HG03066 (cell line): ENCODE measurements at regions not wholly inside any gene's neighbourhood (a gene's known extent, or its start where the extent isn't known, plus 50 kb on each side); places are given as distances from the start of the nearest gene placed in this dataset.

ENCODE experiments used
- ATAC-seq: cut with Tn5 transposase; IDR thresholded peaks from one replicate; pipeline ENCODE4 v1.9.1; 2021; ENCODE audit warnings: low read depth; ENCODE audit not compliant: unreplicated experiment

DNA sequence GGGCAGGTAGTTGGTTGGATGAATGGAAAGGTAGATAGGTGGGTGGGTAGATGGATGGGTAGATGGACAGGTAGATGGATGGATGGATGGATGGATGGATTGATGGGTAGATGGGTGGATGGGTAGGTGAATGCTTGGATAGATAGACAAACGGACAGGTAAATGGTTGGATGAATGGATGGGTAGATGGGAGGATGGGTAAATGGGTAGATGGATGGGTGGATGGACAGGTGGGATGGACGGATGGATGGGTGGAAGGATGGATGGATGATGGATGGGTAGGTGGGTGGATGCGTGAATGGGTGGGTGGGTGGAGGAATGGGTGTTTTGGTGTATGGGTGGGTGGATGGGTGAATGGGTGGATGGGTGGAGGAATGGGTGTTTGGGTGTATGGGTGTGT, 50.1 kb upstream of the ASAP2 start:
- no peak for ATAC-seq

DNA sequence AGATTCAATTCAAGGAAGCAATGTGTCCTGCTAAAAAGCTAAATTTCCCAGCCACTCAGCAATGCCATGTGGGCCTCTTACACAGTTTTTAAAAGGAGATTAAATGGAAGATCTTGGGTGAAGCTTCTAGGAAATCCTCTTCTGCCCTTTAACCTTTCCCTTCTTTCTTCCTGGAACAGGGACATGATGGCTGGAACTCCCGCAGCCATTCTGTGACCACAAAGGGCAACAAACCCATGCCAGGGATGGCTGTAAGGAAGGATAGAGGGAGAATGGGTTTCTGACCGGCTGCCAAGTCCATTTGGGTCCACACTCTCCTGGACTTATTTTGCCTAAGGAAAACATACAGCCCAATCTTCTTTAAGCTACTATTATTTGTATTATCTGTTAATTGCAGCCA, 52.6 kb upstream of the ASAP2 start:
- no peak for ATAC-seq

DNA sequence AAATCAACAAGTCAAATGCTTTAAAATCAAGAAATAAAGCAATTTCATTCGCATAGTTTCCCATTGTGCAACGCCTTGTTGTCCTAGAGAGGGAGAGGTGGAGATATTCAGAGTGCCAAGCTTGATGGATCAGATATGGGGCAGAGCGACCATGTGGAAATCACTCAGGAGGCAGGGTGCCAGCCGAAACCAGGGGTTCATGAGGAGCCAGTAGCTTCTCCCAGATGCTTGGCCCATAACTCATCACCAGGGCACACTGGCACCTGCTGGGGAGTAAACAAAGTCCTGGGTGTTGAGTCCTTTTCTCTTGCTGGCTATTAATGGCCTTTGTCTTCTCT, 53.0 kb upstream of the ASAP2 start:
- no peak for ATAC-seq

DNA sequence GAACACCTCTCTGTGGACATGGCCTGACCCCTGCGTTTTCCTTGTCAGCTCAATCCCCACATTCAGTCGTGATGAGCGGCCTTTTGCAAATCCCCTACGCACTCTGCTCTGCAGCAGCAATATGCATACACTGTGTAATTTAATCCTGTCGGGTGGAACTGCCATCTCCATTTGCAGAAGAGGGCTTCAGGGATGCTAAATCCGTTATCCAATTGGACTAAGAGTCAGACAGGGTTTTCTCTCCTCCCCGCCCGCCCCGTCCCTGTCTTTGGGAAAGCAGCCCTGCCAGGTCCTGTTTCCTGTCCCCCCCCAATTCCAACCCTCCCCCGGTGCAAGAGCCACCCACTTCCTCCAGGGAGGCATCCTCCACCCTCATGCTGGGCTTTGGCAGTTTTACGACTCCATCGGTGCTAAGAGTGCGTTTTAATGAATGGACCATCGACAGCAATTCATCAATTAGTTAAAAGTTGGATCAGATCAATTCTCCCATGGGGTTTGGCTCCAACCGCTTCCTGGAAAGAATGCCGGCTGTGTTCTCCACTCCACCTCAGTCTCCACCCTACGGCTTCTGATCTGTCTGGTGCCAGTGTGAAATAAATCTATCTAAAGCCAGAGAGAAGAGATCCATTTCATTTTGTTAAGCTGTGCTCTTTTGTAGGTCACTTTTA, 53.5 kb upstream of the ASAP2 start:
- ATAC-seq: no peak

DNA sequence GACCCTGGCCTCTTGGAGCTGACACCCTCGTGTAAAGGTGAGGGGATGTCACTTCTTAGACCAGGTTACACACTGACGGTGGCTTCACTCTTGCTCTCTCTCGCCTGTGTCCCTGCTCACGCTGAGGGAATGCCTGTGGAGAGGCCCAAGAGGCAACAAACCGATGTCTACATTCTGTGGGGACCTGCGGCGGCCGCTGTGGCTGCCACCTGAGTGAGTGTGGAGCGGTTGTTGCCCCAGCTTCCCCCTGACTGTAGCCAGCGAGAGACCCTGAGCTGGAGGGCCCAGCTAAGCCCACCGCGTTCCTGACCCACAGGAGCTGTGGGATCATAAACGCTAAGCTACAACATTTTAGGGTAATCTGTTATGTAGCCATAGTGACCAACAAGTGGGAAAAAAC, 55.7 kb upstream of the ASAP2 start:
- ATAC-seq: no peak

DNA sequence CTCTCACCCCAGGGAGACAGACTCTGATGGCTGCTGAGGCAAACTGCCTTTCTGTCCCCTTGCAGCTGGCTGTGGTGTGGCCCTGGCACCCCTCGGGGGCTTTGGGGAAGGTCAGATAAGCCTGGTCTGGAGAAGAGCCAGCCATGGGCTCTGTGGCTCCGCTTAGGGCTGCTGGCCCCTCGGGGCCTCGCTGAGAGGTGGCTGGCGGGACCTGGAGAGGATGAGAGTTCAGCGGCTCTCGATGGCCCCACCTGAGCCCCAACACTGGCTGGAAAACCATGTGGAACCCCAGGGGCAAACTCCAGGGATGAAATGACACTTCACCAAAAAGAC, 56.1 kb upstream of the ASAP2 start:
- ATAC-seq: no peak

DNA sequence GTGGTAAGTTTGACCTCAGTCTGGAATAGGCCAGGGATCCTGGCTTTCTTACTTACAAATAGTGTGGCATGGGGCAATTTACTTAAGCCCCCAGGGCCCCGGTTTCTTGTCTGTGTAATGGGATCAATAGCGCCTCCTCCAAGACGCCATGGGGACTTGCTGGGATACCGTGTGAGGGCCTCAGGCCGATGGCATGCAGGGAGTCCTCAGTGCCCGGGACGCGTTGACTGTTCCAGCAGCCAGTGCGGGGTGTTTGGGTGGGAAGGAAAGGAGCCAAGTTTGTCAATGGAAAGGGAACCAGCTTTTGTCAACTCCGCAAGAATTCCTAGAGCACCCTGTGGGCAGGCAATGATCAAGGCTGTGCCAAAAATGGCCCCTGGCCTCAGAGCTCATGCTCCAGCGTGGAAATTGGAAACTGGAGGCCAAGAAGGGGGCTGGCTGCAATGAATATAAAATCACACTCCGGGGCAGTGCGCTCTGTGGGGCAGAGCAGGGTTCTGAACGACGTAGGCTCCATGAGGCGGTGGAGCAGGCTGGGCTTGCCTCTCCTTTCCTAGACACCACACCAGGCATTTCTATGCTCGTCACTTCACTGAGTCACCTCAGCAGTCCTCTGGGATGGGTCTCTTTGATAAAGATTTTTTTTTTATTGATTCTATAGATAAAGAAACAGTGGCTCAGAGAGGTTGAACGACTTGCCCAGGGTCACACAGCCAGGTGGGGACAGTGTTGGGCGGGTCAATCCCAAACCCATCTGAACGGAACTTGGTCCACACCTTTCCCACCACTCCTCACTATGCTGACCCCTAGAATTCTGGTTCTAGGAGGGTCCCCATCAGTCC, 56.7 kb upstream of the ASAP2 start:
- ATAC-seq: no peak

DNA sequence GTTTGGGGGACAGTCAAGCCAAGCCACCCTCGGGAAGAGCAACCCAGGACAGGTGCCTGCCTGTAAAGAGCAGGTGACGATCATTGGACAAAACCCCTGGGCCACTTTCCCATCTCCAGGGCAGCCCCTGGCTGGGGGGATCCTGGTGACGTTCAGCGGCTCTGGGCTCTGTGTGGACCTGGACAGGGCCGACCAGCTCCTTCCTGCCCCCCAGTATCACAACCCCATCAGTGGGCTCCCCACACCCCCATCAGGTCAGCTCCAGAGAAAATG, 57.3 kb upstream of the ASAP2 start:
- no peak for ATAC-seq

DNA sequence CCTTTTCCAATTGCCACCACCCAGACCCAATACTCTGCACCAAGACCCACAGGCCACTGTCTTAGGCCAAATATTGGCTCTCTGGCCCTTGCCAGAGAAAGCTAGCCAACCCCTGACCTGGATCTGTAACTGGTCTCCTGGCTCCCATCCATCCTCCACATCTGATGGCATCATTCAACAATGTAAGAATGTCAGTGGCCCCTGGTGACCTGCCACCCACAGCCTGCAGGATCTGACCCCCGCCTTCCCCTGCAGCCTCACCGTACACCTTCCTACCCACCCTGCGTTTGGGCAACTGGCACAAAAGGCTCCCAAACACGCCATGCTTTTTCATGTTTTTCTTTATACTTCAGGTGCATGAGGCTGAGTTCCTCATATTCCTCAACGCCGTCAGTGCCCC, 60.0 kb upstream of the ASAP2 start:
- no peak for ATAC-seq

DNA sequence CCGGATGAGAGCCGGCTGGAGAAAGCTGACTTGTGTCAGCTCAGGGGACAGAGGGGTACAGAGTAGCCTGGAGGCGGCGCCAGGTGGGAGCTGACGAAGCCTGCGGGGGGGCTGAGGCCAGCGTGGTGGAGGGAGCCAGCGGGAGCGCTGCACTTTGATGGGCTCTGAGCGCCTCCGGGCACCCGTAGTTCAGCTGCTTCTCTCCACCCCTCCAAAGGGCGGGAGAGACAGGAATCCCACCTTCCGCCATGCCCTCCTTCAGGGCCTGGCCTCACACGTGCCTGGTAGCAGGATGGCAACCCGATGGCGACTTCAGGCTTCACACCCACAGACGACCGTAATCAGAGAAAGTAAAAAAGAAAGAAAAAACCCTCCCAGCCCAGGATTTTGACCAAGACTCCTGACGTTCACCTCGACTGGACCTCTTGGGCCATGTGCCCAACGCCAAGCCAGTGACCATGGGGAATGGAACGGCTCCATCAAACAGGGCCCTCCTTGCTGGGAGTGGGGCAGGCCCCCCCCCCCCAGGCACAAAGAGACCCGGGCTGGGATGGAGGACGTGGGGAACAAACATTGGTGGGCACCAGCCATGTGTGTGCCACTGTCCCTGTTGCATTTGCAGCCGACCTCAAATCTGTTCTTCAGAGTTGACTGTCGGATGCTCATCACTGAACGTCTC, 60.7 kb upstream of the ASAP2 start:
- ATAC-seq: no peak

DNA sequence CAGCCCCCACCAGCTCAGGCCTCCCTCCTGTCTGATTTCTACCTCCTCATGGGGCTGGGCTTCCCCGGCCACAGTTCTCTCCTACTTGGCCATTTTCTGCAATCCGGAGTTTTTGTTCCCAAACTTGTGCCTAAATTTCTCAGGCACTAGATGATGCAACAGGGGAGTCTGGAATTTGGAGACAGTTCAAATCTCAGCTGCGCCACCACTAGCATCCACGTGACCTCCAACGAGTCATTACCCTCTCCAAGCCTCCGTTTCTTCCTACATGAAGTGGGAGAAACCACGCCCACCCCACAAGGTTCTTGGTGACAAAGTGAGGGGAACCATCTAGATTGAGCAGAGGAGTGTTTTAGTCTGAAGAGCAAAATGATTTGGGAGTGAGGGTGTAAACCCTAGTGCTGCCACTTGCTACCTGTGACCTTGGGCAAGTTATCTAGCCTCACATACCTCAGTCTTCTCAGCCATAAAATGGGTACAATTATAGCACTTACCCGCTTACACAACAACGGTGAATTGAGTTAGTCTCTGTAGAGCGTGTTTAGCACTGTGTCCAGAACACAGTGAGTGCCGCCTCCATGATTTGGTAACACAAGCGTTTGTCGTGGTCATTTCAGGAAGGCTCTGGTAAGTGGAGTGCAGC, 61.4 kb upstream of the ASAP2 start:
- ATAC-seq: no peak

DNA sequence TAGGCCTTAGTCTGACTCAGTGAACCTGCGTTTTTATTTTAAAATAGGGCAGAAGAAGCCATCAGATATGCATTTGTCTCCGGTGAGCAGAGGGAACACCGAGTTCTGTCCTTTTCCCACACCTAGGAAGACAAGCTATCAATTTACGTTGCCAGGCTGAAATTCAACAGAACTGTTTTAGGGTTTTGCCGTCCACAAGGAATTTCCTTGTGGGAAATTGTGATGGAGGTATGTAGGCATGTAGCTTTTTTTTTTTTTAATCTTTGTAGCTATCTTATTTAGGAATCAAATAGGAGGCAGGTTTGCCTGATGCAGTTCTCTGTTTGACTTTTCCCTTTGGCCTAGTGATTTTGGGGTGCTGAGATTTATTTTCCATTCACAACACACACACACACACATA, 62.0 kb upstream of the ASAP2 start:
- ATAC-seq: no peak

DNA sequence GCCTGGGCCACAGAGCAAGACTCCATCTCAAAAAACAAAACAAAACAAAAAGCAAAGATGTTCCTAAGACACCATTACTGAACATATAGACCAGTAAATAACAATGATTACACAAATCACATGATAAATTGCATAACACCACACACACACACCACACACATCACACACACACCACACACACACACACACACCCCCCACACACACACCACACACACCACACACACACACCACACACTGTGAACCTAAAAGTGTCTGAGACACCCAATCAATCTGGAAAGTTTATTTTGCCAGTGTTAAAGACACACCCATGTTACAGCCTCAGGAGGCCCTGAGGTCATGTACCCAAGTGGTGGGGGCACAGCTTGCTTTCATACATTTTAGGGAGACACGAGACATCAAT, 62.6 kb upstream of the ASAP2 start:
- no peak for ATAC-seq

DNA sequence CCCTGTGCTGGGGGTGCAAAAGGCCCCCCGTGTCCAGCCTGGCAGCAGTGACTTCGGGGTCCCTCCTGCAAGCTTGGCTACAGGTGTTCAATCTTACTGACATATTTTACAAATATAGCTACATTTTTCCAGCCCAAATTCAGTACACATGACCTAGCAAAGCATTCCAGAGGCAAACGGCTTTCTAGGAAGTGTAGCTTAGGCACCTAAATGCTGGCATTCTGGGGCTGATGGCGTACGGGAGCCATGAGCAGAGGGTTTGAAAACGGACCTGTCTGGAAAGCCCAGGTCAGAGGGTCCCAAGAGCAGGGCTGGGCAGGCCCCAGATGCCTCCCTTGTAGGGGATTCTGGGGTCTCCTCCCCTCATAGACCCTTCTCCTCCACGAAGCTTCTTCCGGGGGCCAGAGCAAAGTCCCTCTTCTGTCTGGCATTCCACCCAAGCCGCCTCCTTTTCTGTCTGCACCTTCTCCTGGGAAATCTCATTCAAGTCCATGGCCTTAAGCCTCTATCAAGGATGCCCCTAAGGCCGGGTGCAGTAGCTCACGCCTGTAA, 63.3 kb upstream of the ASAP2 start:
- ATAC-seq: no peak

DNA sequence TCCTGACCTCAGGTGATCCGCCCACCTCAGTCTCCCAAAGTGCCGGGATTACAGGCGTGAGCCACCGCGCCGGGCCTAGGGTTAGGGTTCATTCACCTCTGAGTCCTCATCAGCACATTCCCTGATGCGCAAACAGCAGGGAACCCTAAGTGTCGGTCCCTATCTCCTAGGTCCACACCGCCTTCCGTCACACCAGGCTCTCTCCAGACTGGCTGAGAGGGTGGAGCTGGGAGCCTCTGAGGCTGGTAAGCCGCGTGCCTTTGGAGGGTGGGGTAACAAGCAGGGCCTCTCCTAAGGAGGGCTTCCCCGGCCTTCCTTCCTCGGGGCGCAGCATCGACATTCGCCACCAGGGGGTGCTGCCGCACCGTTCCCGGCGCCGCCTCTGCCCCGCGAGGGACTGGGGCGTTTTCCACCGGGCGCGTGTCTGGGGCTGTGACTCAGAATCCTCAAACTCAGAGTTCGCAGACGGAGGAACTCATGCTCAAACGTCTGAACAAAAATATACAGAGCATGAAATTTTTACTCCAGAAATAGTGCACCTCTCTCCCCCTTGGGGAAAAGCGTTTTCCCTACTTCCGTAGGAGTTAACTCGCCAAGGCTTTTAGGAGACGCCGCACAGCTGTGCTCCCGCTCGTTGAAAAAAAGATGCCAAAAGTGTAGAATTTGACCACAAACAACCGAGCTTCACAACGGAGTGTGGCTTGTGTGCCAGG, 63.9 kb upstream of the ASAP2 start:
- ATAC-seq: peak; percentile 64

DNA sequence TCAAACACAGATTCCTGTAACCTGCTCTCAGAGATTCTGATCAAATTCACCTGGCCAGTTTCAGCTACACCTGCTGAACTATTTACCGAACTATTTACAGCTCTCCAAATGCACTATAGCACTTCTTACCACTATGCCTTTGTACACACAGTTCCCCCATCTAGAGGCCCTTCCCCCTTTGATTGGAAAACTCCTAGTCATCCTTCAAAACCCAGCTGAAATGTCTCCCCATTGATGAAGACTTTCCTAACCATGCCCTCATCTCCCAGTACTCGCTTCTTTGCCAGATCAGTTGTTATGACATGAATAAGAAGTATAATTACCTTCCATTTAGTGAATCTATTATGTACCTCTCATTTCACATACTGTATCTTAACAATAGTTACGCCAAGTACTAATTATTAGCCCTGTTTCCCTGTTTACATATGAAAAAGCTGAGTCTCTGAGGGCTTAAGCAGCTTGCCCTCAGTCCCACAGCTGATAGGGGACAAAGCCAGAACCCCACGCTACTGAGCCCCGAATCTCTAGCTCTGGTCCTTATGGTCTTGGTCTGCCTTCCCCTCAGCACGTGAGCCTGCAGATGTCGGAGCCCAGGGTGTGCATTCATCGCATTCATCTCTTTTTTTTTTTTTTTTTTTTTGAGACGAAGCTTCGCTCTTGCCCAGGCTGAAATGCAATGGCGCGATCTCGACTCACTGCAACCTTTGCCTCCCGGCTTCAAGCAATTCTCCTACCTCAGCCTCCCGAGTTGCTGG, 64.7 kb upstream of the ASAP2 start:
- no peak for ATAC-seq

DNA sequence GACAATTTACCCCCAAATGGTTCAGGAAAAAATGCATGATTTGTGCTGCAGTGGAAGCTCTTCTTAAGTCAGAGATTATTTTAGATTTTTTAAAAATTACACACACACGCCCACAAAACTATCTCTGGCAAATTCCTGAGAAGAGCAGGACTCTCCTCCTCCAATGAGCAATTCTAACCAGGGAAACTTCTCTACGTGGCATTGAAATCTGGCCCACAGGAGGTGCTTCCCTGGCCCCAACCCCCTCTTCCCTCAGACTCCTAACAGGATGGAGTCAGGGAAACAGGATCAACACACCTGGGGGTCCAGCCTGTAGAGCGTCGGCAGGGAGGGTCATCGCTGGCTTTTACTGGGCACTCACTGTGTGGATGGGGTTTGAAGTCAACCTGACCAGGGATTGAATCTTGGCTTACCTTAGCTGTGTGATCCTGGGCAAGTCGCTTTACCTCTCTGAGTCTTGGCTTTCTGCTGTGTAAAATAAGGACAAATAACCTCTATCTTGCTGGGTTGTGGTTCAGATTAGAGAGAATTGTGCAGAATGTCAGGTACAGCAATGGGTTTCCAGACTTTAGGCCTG, 65.4 kb upstream of the ASAP2 start:
- ATAC-seq: no peak

DNA sequence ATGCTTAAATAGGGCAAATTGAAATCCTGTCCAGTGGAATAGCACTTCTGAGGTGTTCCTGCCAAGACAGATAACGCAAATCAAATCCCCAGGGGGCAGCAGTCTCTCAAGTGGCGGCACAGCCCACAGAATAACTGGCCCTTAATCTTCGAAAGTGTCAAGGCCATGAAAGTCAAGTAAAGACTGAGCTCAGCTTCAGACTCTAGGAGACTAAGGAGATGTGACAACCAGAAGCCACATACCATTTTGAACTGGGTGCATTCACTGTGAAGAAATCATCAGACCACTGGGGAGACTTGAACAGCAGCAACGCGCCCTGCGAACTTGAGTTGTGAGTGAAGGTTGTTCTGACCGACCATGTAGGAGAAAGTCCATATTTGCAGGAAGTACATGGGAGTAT, 66.0 kb upstream of the ASAP2 start:
- ATAC-seq: no peak

DNA sequence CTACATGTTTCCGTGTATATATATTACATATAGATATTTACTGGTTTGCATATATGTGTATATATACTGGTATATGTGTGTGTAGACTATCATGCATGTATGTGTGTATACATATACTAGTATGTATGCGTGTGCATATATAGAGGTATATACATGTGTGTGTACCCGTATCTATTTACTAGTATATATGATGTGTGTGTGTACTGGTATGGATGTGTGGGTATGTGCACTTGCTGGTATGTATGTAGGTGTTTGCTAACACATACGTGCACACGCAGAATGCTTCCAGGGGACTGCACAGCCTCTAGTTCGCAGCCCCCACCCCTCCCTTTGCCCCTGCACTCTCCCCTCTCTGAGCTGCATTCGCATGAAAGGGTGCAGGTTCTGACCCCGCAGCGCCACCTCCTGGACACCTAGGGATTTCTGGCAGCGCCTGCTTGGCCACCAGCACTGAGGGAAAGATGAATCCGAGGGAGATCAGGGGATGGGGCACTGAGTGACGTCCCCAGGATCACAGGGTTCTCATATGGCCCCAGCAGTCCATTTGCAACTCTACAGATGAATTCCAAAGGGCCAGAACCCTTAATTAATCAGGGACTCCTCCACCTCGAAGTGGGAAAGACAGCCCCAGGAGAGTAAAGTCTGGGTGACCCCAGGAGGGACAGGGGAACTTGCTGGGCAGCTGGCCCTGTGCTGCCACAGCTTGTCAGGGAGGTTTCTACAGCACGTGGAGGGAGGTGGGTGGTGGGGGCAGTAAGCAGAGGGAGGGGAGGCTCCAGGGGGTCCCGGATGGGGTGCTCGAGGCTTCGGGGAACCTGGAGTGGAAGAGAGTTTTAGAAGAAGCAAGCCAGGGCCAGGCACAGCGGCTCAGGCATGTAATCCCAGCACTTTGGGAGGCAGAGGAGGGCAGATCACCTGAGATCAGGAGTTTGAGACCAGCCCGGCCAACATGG, 66.8 kb upstream of the ASAP2 start:
- ATAC-seq: no peak
